BLaER1 treated with 17β-estradiol and CSF1 and Interleukin-3, amounts not matched to agents 10 nM and 100 nM (cell line): ENCODE measurements at regions not wholly inside any gene's neighbourhood (a gene's known extent, or its start where the extent isn't known, plus 50 kb on each side); places are given as distances from the start of the nearest gene placed in this dataset.
A peak's percentile ranks its signal among the peaks of the same experiment; 100 is the strongest.
"Not testable (repeated sequence)": the region's sequence is repeated elsewhere in the genome, so short reads cannot be mapped to it uniquely, and the experiment has no call there.

ENCODE experiments used
- H3K27ac ChIP-seq, 11 experiments: shearing (Covaris generic); formaldehyde crosslinking; 2 replicates each; pipeline ENCODE4 v1.8.1; 2022
- H3K27me3 ChIP-seq, 11 experiments: shearing (Covaris generic); formaldehyde crosslinking; 2 replicates each; pipeline ENCODE4 v1.8.1; 2022
- H3K36me3 ChIP-seq, 11 experiments: shearing (Covaris generic); formaldehyde crosslinking; 2 replicates each; pipeline ENCODE4 v1.8.1; 2022
- H3K4me1 ChIP-seq, 10 experiments: shearing (Covaris generic); formaldehyde crosslinking; 2 replicates each; pipeline ENCODE4 v1.8.1; 2022
- H3K4me2 ChIP-seq, 11 experiments: shearing (Covaris generic); formaldehyde crosslinking; 2 replicates each; pipeline ENCODE4 v1.8.1; 2022
- H3K4me3 ChIP-seq, 10 experiments: shearing (Covaris generic); formaldehyde crosslinking; 2 replicates each; pipeline ENCODE4 v1.8.1; 2022
- H3K9ac ChIP-seq, 11 experiments: shearing (Covaris generic); formaldehyde crosslinking; 2 replicates each; pipeline ENCODE4 v1.8.1; 2022
- H3K9me3 ChIP-seq, 11 experiments: shearing (Covaris generic); formaldehyde crosslinking; replicated peaks in 1 of 11; 2 replicates each; pipeline ENCODE4 v1.8.1; 2022
- H4K20me1 ChIP-seq, 11 experiments: shearing (Covaris generic); formaldehyde crosslinking; 2 replicates each; pipeline ENCODE4 v1.8.1; 2022
- Cebpa-rat ChIP-seq, 11 experiments: shearing (Covaris generic); IDR thresholded peaks; 2 replicates each; pipeline ENCODE4 v1.8.1; 2022

DNA sequence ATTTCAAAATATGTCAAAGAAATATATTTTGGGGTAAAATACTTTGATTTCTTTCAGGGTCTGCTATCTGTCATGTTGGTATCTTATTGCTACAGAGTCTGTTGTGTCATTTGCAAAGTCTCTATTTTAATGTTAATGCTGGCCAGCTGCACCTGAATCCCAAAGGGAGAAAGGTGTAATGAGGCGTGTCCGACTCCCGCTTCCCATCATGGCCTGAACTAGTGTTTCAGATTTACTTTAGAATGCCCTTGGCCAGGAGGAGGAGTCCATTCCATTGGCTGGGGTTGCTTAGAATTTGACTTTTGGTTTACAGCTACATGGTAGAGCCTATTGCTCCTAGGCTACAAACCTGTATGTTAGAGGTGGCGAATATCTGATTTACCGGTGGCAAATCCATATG, 69.3 kb downstream of the FAM50B start:
- Histone ChIP-seq H3K27ac (no peak overlapping the region), H3K9ac (no peak overlapping the region), H3K4me3 (no peak overlapping the region), H3K9me3 (peaks cover 0 to 31% (median 19%) of the 10 kb centered on the region in 11 experiments; a peak in 18 of 22 replicates), H3K27me3 (no peaks in the 10 kb centered on the region), H4K20me1 (no peaks in the 10 kb centered on the region), H3K4me2 (peak overlapping the region in 2 of 11 experiments; percentile 1 to 2; a peak in 1 of 22 replicates), H3K36me3 (no peaks in the 10 kb centered on the region), H3K4me1 (peaks cover 0 to 16% (median 5%) of the 10 kb centered on the region in 10 experiments; a peak in 8 of 20 replicates)
- TF ChIP-seq Cebpa-rat (IDR thresholded peaks at IDR 0.05): no peak

DNA sequence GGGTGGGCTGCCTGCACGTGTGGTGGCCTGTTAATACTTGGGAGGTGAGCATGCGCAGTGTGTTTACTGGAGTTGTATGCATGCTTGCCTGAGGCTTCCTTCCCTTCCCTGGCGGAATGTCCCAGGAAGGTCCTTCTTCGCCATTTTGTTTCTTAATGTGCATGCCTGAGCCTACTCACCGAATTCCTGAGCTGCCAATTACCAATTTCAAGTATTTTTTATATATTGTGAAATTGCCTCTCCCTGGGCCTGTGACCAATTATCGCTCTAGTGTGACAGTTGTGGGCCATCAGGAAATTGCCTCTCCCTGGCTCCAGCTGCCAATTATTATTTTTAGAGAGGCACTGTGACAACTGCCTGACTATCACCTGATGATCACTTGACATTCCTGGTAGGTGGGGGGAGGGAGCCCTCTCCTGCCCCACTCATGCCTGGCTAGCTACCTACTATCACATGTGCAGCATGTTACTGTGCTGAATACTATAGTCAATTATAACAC, 70.0 kb downstream of the FAM50B start:
- Histone ChIP-seq H3K4me2 (peak overlapping the region in 4 of 11 experiments; percentile 2 to 18 (median 4); a peak in 2 of 22 replicates), H3K36me3 (no peaks in the 10 kb centered on the region), H3K27ac (no peak overlapping the region), H3K9ac (no peak overlapping the region), H3K4me1 (peaks cover 0 to 16% (median 5%) of the 10 kb centered on the region in 10 experiments; a peak in 8 of 20 replicates), H3K27me3 (no peaks in the 10 kb centered on the region), H3K9me3 (peaks cover 0 to 31% (median 19%) of the 10 kb centered on the region in 11 experiments; a peak in 18 of 22 replicates), H3K4me3 (no peak overlapping the region), H4K20me1 (no peaks in the 10 kb centered on the region)
- TF ChIP-seq Cebpa-rat (IDR thresholded peaks at IDR 0.05): no peak

DNA sequence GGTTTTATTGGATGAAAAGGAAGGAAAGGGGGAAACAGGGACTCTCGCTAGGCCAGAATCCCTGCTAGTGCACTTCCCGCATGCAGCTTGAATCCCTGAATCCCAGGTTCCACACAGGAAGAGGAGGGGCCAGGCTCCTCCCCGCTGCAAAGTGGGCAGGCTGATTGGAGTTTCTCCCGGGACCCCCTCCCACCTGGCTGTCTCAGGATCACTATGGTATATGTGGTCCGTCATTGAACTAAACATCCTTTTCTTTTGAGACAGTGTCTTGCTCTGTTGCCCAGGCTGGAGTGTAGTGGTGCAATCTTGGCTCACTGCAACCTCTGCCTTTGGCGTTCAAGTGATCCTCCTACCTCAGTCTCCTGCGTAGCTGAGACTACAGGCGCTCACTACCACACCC, 70.7 kb downstream of the FAM50B start:
- Histone ChIP-seq H3K9ac (no peak overlapping the region), H3K27ac (no peak overlapping the region), H4K20me1 (no peaks in the 10 kb centered on the region), H3K27me3 (no peaks in the 10 kb centered on the region), H3K36me3 (no peaks in the 10 kb centered on the region), H3K4me3 (no peak overlapping the region), H3K9me3 (peaks cover 0 to 31% (median 19%) of the 10 kb centered on the region in 11 experiments; a peak in 18 of 22 replicates), H3K4me2 (no peak overlapping the region), H3K4me1 (peaks cover 0 to 16% (median 5%) of the 10 kb centered on the region in 10 experiments; a peak in 8 of 20 replicates)
- TF ChIP-seq Cebpa-rat (IDR thresholded peaks at IDR 0.05): no peak

DNA sequence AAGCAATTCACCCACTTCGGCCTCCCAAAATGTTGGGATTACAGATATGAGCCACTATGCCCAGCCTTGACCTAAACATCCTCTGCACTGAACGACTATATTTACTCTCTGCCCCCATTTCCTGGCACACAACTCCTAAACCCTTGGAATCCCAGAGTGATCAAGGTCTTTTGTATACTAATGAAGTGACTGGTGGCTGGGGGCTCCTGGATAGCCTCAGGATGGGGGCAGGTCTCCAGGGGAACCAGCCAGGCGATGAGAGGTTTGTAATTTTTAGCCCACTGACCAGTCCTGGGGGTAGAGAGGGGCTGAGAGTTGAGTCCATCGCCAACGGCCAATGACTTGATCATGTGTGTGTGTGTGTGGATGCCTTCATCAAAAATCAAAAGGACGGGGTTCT, 71.1 kb downstream of the FAM50B start:
- Histone ChIP-seq H3K27me3 (no peaks in the 10 kb centered on the region), H3K4me2 (no peak overlapping the region), H3K4me1 (peaks cover 0 to 12% (median 3%) of the 10 kb centered on the region in 10 experiments; a peak in 7 of 20 replicates), H3K27ac (no peak overlapping the region), H3K9me3 (peaks cover 0 to 31% (median 19%) of the 10 kb centered on the region in 11 experiments; a peak in 18 of 22 replicates), H3K9ac (no peak overlapping the region), H3K4me3 (no peak overlapping the region), H4K20me1 (no peaks in the 10 kb centered on the region), H3K36me3 (no peaks in the 10 kb centered on the region)
- no peak for TF ChIP-seq Cebpa-rat (IDR thresholded peaks at IDR 0.05)

DNA sequence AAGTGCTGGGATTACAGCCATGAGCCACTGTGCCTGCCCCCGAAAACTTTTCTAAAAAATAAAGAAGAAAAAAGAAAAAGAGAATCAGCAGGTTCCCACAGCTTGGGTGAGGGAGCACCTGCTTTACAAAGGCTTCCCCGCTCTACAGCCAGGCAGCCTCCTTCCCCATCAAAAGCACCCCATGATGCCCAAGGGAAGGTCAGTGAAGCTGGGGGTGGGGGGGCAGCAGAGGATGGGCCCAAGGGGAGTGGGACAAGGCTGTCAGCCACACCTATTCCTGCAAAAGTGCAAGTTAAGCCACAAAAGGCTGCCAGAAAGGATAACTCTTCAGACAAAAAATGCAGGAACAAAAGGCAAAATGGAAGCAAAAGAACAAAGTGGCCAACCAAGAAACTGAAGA, 72.5 kb downstream of the FAM50B start:
- Histone ChIP-seq H3K4me2 (no peak overlapping the region), H3K27ac (no peak overlapping the region), H3K9me3 (peaks cover 0 to 27% (median 18%) of the 10 kb centered on the region in 11 experiments; a peak in 18 of 22 replicates), H3K9ac (no peak overlapping the region), H4K20me1 (no peaks in the 10 kb centered on the region), H3K36me3 (no peaks in the 10 kb centered on the region), H3K27me3 (no peaks in the 10 kb centered on the region), H3K4me1 (peaks cover 0 to 9% (median 2%) of the 10 kb centered on the region in 10 experiments; a peak in 4 of 20 replicates), H3K4me3 (no peak overlapping the region)
- no peak for TF ChIP-seq Cebpa-rat (IDR thresholded peaks at IDR 0.05)

DNA sequence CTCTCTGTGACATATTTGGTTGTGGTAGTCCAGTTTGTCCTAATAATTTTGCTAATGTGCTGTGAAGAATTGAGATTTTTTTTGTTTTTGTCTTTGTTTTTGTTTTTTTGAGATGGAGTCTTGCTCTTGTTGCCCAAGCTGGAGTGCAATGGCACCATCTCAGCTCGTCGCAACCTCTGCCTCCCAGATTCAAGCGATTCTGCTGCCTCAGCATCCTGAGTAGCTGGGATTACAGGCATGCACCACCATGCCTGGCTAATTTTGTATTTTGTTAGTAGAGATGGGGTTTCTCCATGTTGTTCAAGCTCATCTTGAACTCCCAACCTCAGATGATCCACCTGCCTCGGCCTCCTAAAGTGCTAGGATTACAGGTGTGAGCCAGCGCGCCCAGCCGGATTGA, 73.4 kb downstream of the FAM50B start:
- H3K4me3 ChIP-seq, H3K36me3 ChIP-seq, H3K27ac ChIP-seq, H3K4me1 ChIP-seq, H4K20me1 ChIP-seq, H3K27me3 ChIP-seq, H3K9ac ChIP-seq, H3K4me2 ChIP-seq: not testable (repeated sequence)
- peaks cover 0 to 18% (median 10%) of the 10 kb centered on the region in 11 experiments; a peak in 17 of 22 replicates for H3K9me3 ChIP-seq

DNA sequence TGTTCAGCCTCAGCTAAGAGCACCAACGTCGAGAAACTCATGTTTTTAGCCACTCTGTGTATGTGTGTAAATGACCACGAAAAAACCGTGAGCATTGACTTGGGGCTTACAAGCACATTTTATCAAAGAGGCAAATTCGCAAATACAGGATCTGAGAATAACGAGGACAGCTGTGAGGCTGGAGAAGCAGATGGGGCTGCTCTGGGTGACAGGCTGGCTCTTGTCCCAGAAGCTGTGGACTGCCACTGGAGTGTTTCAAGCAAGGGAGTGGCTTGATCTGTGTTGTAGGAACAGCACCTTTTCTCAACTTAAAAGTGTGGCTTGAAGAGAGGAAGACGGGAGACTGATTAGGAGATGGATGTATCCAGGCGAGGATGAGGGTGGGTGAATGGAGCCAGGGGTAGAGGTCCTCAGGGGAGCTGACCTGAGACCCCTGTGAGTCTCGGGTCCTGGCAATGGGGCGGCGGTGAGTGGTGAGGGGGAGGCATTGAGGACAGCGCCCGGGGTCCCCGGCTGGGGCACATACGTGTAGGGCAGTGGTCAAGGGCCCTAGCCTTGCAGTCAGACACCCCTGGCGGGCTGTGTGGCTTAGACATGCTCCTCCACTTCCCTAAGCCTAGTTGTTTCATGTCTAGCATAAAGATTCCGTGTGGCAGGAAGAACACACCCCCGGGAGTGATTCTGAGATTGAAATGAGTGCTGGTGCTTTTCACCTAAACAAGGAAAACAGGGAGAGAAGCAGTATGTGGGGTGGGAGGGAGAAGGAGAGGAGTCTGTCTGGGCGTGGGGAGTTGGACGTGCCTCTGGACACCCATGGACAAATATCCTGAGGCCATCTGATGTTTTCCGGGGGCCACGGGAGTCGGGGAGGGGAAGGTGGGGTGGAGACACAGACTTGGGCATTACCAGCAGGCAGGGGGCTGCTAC, 76.3 kb downstream of the FAM50B start:
- H3K4me2 ChIP-seq, H3K9ac ChIP-seq, H3K27me3 ChIP-seq, H3K36me3 ChIP-seq, H4K20me1 ChIP-seq, H3K4me1 ChIP-seq, H3K4me3 ChIP-seq, H3K9me3 ChIP-seq, H3K27ac ChIP-seq: not testable (repeated sequence)

DNA sequence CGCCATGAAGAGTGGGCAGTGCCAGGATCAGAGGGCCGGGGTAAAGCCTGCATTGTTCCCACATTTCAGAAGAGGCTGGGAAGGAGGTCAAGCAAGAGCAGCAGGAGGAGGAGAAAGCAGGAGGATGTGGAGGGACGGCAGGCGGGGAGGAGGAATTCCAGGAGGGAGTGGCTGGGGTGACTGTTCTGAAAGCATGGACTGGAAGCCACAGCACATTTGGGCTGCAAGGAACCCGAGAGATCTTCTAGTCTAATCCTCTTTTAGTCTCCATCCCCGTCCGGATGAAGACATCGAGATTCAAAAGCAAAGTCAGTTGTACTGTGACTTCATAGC, 76.9 kb downstream of the FAM50B start:
- TF ChIP-seq Cebpa-rat (IDR thresholded peaks at IDR 0.05): no peak
- Histone ChIP-seq H3K27ac (no peak overlapping the region), H3K9ac (no peak overlapping the region), H3K36me3 (no peaks in the 10 kb centered on the region), H4K20me1 (no peaks in the 10 kb centered on the region), H3K4me3 (no peak overlapping the region), H3K9me3 (no peaks in the 10 kb centered on the region), H3K27me3 (no peaks in the 10 kb centered on the region), H3K4me1 (peaks cover 0 to 5% (median 4%) of the 10 kb centered on the region in 10 experiments; a peak in 6 of 20 replicates), H3K4me2 (no peak overlapping the region)

DNA sequence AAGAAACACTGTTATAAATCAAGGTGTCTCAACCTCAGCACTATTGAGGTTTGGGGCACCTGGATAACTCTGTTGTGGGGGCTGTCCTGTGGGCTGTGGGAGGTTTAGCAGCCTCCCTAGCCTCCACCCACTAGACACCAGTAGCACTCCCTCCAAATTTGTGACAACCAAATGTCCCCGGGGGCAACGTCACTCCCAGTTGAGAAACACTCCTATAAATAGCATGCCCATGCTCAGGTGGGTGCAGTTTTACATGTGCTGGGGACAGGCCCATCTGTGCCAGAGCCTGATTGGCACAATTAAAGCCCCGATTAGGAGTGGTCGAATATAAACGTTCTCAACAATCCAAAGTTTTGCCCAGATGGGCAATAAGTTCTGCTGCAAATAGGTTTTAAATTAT, 78.9 kb downstream of the FAM50B start:
- H4K20me1 ChIP-seq: no peaks in the 10 kb centered on the region
- H3K4me1 ChIP-seq: peaks cover 0 to 5% (median 4%) of the 10 kb centered on the region in 10 experiments; a peak in 6 of 20 replicates
- H3K4me3 ChIP-seq: no peak overlapping the region
- H3K27ac ChIP-seq: no peak overlapping the region
- no peaks in the 10 kb centered on the region for H3K36me3 ChIP-seq
- TF ChIP-seq Cebpa-rat (IDR thresholded peaks at IDR 0.05): no peak
- H3K27me3 ChIP-seq: no peaks in the 10 kb centered on the region
- no peaks in the 10 kb centered on the region for H3K9me3 ChIP-seq
- H3K9ac ChIP-seq: no peak overlapping the region
- H3K4me2 ChIP-seq: peak overlapping the region in 1 of 11 experiments; percentile 21; a peak in 1 of 22 replicates
